Keratinocyte (primary cell): ENCODE measurements at regions not wholly inside any gene's neighbourhood (a gene's known extent, or its start where the extent isn't known, plus 50 kb on each side); places are given as distances from the start of the nearest gene placed in this dataset.

Source experiments
- DNase-seq: peaks from one replicate; pipeline ENCODE4 v3.0.0-alpha.2; 2011; ENCODE audit warnings: low read depth, missing footprints, low spot score
- FAIRE-seq: peaks from 2 replicates; lab custom pipeline; 2011; peaks lifted over from hg19 to GRCh38; lab: Jason Lieb, UNC
- H2AFZ ChIP-seq: 2 replicates; pipeline ENCODE4 v1.6.0; 2012; ENCODE audit warnings: low read length, control low read depth, inconsistent platforms; ENCODE audit not compliant: control insufficient read depth
- H3K27ac ChIP-seq: 2 replicates; pipeline ENCODE4 v1.5.1; 2011; ENCODE audit warnings: low read length; ENCODE audit not compliant: control insufficient read depth, insufficient read depth
- H3K27me3 ChIP-seq: 3 replicates; pipeline ENCODE4 v1.6.0; 2011; ENCODE audit warnings: low read length; ENCODE audit not compliant: control insufficient read depth, insufficient read depth; ENCODE audit errors: extremely low read depth
- H3K36me3 ChIP-seq, 2 experiments: 2 replicates in 1 of 2; 3 replicates in 1 of 2; pipeline ENCODE4 v1.5.1; 2011; ENCODE audit warnings: low read length in 2 of 2, mild to moderate bottlenecking in 1 of 2; ENCODE audit not compliant: control insufficient read depth in 2 of 2, insufficient read depth in 2 of 2; ENCODE audit errors: extremely low read depth in 1 of 2
- H3K4me1 ChIP-seq: 3 replicates; pipeline ENCODE4 v1.5.1; 2011; ENCODE audit warnings: low read length; ENCODE audit not compliant: control insufficient read depth, insufficient read depth; ENCODE audit errors: extremely low read depth
- H3K4me2 ChIP-seq: 3 replicates; pipeline ENCODE4 v1.6.0; 2011; ENCODE audit warnings: low read depth, low read length; ENCODE audit not compliant: control insufficient read depth, insufficient read depth; ENCODE audit errors: extremely low read depth
- H3K4me3 ChIP-seq, 3 experiments: fragments of 200-600 bp in 1 of 3; sonication (generic) in 1 of 3; 2 replicates in 2 of 3; 3 replicates in 1 of 3; pipeline ENCODE4 v1.5.1; 2011 to 2016; ENCODE audit warnings: low read length in 3 of 3, mild to moderate bottlenecking in 3 of 3, control low read depth in 2 of 3, inconsistent platforms in 1 of 3, low read depth in 1 of 3, mixed read lengths in 1 of 3, mixed run types in 1 of 3, moderate library complexity in 1 of 3; ENCODE audit not compliant: control insufficient read depth in 2 of 3, insufficient read depth in 2 of 3; ENCODE audit errors: extremely low read depth in 1 of 3
- H3K79me2 ChIP-seq: 2 replicates; pipeline ENCODE4 v1.6.0; 2012; ENCODE audit warnings: low read length; ENCODE audit not compliant: control insufficient read depth, insufficient read depth
- H3K9ac ChIP-seq: 3 replicates; pipeline ENCODE4 v1.6.0; 2011; ENCODE audit warnings: low read length; ENCODE audit not compliant: control insufficient read depth, insufficient read depth; ENCODE audit errors: extremely low read depth
- H3K9me1 ChIP-seq: 3 replicates; pipeline ENCODE4 v1.6.0; 2011; ENCODE audit warnings: low read length; ENCODE audit not compliant: control insufficient read depth, insufficient read depth; ENCODE audit errors: extremely low read depth
- H3K9me3 ChIP-seq: 2 replicates; pipeline ENCODE4 v1.5.1; 2012; ENCODE audit warnings: low read depth, low read length; ENCODE audit not compliant: control insufficient read depth
- H4K20me1 ChIP-seq: 3 replicates; pipeline ENCODE4 v1.6.0; 2011; ENCODE audit warnings: low read length; ENCODE audit not compliant: control insufficient read depth, insufficient read depth; ENCODE audit errors: extremely low read depth
- EZH2 ChIP-seq: IDR thresholded peaks from one replicate; pipeline ENCODE4 v1.6.1; 2012; ENCODE audit warnings: inconsistent platforms, mild to moderate bottlenecking, low read length, moderate library complexity
- dilution Hi-C: fragments of 300-500 bp; cut with MboI; formaldehyde crosslinking; loops from one replicate; pipeline ENCODE4 v1.7.0; 2020; ENCODE audit warnings: low sequenced_read_pairs; ENCODE audit not compliant: extremely low pct_ligation_motif_present
- TF ChIP-seq, protein P1 (sequence below), 3 experiments: IDR thresholded peaks in 1 of 3; conservative IDR thresholded peaks in 1 of 3; optimal IDR thresholded peaks in 1 of 3; 2 replicates in 2 of 3; 3 replicates in 1 of 3; pipeline versions ENCODE3 to v1.5.1; 2011; ENCODE audit warnings: low read length in 3 of 3, mild to moderate bottlenecking in 3 of 3, moderate library complexity in 2 of 3, control low read depth in 1 of 3, inconsistent platforms in 1 of 3; ENCODE audit not compliant: insufficient read depth in 2 of 3; ENCODE audit errors: extremely low read depth in 1 of 3

DNA sequence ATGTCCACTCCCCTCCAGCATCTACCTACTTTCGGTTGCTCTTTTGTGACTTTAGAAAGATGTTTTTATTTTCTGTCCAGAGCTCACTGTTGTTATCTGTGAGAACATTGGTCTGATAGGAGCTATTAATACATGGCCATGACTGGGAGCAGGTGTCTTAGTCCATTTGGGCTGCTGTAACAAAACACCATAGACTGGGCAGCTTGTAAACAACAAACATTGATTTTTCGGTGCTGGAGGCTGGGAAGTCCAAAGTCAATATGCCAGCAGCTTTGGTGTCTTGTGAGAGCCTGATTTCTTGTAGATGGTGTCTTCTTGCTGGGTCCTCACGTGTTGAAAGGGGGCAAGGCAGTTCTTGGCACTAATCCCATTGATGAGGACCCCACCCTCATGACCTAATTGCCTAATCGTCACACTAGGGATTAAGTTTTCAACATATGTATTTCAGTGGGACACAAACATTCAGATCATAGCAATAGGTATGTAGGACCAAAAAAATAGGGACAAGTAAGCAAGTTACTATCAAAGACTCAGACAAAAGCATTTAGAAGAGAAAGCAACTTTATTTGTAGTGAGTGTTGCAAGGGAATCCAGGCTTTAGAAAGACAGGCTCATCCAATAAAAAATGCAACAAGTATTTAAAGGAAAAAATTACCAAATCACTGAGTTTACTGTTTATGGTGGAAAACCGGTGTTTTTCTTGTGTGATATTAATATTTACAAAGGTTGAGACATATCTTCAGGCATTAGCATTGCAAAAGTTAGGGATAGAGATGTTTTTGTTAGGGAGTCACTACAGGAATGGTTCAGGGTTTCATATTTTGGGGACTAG, 55.2 kb upstream of the WDR26 start:
- TF ChIP-seq, protein P1, sequence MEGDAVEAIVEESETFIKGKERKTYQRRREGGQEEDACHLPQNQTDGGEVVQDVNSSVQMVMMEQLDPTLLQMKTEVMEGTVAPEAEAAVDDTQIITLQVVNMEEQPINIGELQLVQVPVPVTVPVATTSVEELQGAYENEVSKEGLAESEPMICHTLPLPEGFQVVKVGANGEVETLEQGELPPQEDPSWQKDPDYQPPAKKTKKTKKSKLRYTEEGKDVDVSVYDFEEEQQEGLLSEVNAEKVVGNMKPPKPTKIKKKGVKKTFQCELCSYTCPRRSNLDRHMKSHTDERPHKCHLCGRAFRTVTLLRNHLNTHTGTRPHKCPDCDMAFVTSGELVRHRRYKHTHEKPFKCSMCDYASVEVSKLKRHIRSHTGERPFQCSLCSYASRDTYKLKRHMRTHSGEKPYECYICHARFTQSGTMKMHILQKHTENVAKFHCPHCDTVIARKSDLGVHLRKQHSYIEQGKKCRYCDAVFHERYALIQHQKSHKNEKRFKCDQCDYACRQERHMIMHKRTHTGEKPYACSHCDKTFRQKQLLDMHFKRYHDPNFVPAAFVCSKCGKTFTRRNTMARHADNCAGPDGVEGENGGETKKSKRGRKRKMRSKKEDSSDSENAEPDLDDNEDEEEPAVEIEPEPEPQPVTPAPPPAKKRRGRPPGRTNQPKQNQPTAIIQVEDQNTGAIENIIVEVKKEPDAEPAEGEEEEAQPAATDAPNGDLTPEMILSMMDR (optimal IDR thresholded peaks at IDR 0.05 in 1 of 3, IDR thresholded peaks at IDR 0.05 in 1 of 3, conservative IDR thresholded peaks at IDR 0.05 in 1 of 3; ENCODE audit: extremely low read depth in 1 of 3, insufficient read depth in 2 of 3, low read length in 3 of 3): no peak
- no peak for TF ChIP-seq EZH2
- Histone ChIP-seq H3K4me3 (no peak overlapping the region), H3K4me1 (peaks cover 15% of the 10 kb centered on the region), H3K9ac (no peak overlapping the region), H3K27me3 (no peaks in the 10 kb centered on the region), H3K27ac (no peak overlapping the region), H4K20me1 (no peaks in the 10 kb centered on the region), H3K9me1 (no peaks in the 10 kb centered on the region), H3K79me2 (no peaks in the 10 kb centered on the region), H2AFZ (peak overlapping the region; percentile 6), H3K4me2 (peak overlapping the region; percentile 20), H3K9me3 (no peaks in the 10 kb centered on the region), H3K36me3 (no peaks in the 10 kb centered on the region)
- DNase-seq: no peak
- dilution Hi-C loops: no loop called here
- FAIRE-seq: no peak

DNA sequence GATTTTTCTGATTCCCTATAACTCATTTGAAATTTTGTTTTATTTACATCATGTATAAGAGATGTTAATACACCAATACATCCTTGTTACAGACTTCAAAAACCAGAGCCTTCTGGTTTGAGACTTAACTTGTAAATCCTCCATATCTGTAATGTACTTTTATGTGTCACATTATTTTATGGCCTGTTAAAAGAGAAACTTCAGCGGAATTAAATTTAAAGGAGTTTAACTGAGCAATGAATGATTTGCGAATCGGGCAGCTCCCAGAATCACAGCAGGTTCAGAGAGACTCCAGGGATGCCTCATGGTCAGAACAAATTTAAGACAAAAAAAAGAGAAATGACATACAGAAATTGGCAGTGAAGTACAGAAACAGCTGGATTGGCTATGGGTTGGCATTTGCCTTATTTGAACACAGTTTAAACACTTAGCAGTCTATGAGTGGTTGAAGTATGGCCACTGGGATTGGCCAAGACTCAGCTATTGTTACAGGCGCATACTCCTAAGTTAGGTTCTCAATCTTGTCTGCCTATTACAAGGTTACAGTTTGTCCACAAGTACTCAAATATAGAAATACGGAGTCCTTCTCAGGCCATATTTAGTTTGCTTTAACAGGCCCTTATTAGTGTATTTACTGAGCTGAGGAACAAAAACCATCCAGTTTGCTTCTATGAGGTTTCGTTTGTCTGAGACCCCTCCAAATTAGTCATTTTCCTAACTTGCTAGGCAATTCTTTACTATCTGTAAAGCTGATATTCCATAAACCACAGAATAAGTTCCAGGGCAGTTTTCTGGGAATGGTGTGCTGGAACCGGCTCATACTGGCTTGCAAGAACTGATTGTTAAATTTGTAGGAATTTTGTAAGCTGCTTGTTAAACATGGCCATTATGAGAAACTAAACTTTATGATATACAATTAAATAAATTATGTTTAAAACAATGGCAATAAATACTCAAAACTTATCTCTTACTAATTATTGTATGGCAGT, 56.2 kb upstream of the WDR26 start:
- Histone ChIP-seq H3K4me3 (no peak overlapping the region), H3K79me2 (no peaks in the 10 kb centered on the region), H3K27me3 (no peaks in the 10 kb centered on the region), H3K9me1 (no peaks in the 10 kb centered on the region), H3K9ac (no peak overlapping the region), H3K9me3 (no peaks in the 10 kb centered on the region), H3K4me2 (no peak overlapping the region), H4K20me1 (no peaks in the 10 kb centered on the region), H3K4me1 (peaks cover 15% of the 10 kb centered on the region), H2AFZ (no peak overlapping the region), H3K36me3 (no peaks in the 10 kb centered on the region), H3K27ac (no peak overlapping the region)
- FAIRE-seq (no peak), DNase-seq (no peak)
- TF ChIP-seq, protein P1 (optimal IDR thresholded peaks at IDR 0.05 in 1 of 3, IDR thresholded peaks at IDR 0.05 in 1 of 3, conservative IDR thresholded peaks at IDR 0.05 in 1 of 3; ENCODE audit: extremely low read depth in 1 of 3, insufficient read depth in 2 of 3, low read length in 3 of 3): no peak
- TF ChIP-seq EZH2: no peak
- dilution Hi-C loops: no loop called here
